Vagina (tissue), 2 donors: ENCODE measurements at regions not wholly inside any gene's neighbourhood (a gene's known extent, or its start where the extent isn't known, plus 50 kb on each side); places are given as distances from the start of the nearest gene placed in this dataset.

Experiments used
- DNase-seq, 2 donors: peaks; one replicate each; pipeline ENCODE4 v3.0.0-alpha.2; 2017; ENCODE audit errors: extremely low spot score in 2 of 2
- H3K27ac ChIP-seq: fragments of 200-600 bp; sonication (generic); one replicate; pipeline ENCODE4 v1.5.1; 2019
- H3K27me3 ChIP-seq: fragments of 200-600 bp; sonication (generic); one replicate; pipeline ENCODE4 v1.5.1; 2019
- H3K36me3 ChIP-seq, 2 donors: fragments of 200-600 bp; sonication (generic); one replicate each; pipeline ENCODE4 v1.5.1; 2017 to 2019
- H3K4me1 ChIP-seq: fragments of 200-600 bp; sonication (generic); one replicate; pipeline ENCODE4 v1.5.1; 2019
- H3K4me3 ChIP-seq, 2 donors: fragments of 200-600 bp; sonication (generic); 1 replicate in 1 of 2; 2 replicates in 1 of 2; pipeline ENCODE4 v1.5.1; 2016 to 2019
- H3K9me3 ChIP-seq: fragments of 200-600 bp; sonication (generic); one replicate; pipeline ENCODE4 v1.5.1; 2019
- POLR2A ChIP-seq, 2 donors: fragments of 450-650 bp; IDR thresholded peaks; one replicate each; pipeline ENCODE4 v1.6.1; 2017; ENCODE audit warnings: antibody characterized with exemption in 2 of 2, mild to moderate bottlenecking in 2 of 2, moderate library complexity in 2 of 2
- POLR2AphosphoS5 ChIP-seq, 2 donors: sonication (generic); formaldehyde crosslinking; IDR thresholded peaks; one replicate each; pipeline ENCODE4 v1.9.0; 2017; ENCODE audit warnings: antibody characterized with exemption in 2 of 2, mild to moderate bottlenecking in 2 of 2, low read depth in 1 of 2; ENCODE audit not compliant: insufficient read depth in 1 of 2
- intact Hi-C: fragments of 100-400 bp; cut with DNase I; formaldehyde crosslinking; loops from one replicate; pipeline ENCODE4 v1.15.1; 2023
- TF ChIP-seq, protein P1 (sequence below), 3 experiments: fragments of 450-650 bp in 2 of 3; fragments of 200-600 bp in 1 of 3; sonication (generic) in 1 of 3; IDR thresholded peaks; one replicate each; pipeline ENCODE4 v1.5.1; 2017 to 2019; ENCODE audit warnings: antibody characterized with exemption in 3 of 3, mild to moderate bottlenecking in 2 of 3, moderate library complexity in 2 of 3

DNA sequence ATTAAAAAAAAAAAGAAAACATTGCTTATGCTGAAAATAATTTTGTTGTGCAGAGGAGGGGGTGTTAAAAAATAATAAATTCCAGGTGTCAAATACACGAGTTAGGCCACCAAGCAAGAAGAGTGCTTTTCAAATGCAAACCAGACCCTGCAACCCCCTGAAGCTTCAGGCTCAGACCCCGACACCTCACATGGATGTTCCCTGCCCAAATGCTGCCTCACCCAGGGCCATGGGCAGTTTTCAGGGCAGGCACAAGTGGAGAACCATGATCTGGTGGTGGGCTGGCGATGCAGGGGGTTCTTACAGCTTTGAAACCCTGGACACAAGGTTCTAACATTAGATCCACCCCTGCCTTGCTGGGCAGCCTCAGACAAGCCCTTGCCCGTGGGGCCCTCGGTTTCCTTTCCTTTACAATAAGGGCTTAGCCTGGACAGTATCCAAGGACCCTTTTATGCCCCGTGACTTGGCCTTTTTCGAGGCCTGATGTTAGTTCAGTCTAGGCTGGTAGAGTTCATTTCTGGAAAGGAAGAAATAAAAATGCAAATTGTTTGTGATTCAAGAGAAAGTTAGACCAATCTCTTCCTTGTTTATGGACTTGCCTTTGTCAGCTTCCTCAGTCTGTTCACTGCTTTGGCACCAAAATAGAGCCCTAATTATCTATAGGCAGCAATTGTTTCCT, 168.7 kb downstream of the DDX1 start:
- no peaks in the 10 kb centered on the region for H3K4me1 ChIP-seq
- H3K9me3 ChIP-seq = no peaks in the 10 kb centered on the region
- no peak overlapping the region for H3K4me3 ChIP-seq
- H3K27me3 ChIP-seq = no peaks in the 10 kb centered on the region
- intact Hi-C loops = no loop called here
- H3K27ac ChIP-seq = no peak overlapping the region
- no peaks in the 10 kb centered on the region for H3K36me3 ChIP-seq
- no peak for DNase-seq
- no peak for TF ChIP-seq POLR2A (IDR thresholded peaks at IDR 0.05)
- TF ChIP-seq, protein P1, sequence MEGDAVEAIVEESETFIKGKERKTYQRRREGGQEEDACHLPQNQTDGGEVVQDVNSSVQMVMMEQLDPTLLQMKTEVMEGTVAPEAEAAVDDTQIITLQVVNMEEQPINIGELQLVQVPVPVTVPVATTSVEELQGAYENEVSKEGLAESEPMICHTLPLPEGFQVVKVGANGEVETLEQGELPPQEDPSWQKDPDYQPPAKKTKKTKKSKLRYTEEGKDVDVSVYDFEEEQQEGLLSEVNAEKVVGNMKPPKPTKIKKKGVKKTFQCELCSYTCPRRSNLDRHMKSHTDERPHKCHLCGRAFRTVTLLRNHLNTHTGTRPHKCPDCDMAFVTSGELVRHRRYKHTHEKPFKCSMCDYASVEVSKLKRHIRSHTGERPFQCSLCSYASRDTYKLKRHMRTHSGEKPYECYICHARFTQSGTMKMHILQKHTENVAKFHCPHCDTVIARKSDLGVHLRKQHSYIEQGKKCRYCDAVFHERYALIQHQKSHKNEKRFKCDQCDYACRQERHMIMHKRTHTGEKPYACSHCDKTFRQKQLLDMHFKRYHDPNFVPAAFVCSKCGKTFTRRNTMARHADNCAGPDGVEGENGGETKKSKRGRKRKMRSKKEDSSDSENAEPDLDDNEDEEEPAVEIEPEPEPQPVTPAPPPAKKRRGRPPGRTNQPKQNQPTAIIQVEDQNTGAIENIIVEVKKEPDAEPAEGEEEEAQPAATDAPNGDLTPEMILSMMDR (IDR thresholded peaks at IDR 0.05) = no peak
- no peak for TF ChIP-seq POLR2AphosphoS5 (IDR thresholded peaks at IDR 0.05; ENCODE audit: insufficient read depth in 1 of 2, low read depth in 1 of 2)

- no peak for DNase-seq
- H3K36me3 ChIP-seq = no peaks in the 10 kb centered on the region
- no peaks in the 10 kb centered on the region for H3K27me3 ChIP-seq
- no peak overlapping the region for H3K4me3 ChIP-seq
- TF ChIP-seq, protein P1 (IDR thresholded peaks at IDR 0.05) = no peak
- no peak for TF ChIP-seq POLR2AphosphoS5 (IDR thresholded peaks at IDR 0.05; ENCODE audit: insufficient read depth in 1 of 2, low read depth in 1 of 2)
- TF ChIP-seq POLR2A (IDR thresholded peaks at IDR 0.05) = no peak
- no peak overlapping the region for H3K27ac ChIP-seq
- no peaks in the 10 kb centered on the region for H3K9me3 ChIP-seq
- intact Hi-C loops = no loop called here
- H3K4me1 ChIP-seq = no peaks in the 10 kb centered on the region
These were observed 169.4 kb downstream of the DDX1 start for GRCh38 chr2:15761056-15761455.

GRCh38 chr2:15761910-15762309, 170.2 kb downstream of the DDX1 start:
- Histone ChIP-seq H3K36me3 (no peaks in the 10 kb centered on the region), H3K4me3 (no peak overlapping the region), H3K4me1 (no peaks in the 10 kb centered on the region), H3K9me3 (no peaks in the 10 kb centered on the region), H3K27me3 (no peaks in the 10 kb centered on the region), H3K27ac (no peak overlapping the region)
- intact Hi-C loops = no loop called here
- DNase-seq = no peak
- TF ChIP-seq, protein P1 (IDR thresholded peaks at IDR 0.05) = no peak
- TF ChIP-seq POLR2A (IDR thresholded peaks at IDR 0.05) (no peak), POLR2AphosphoS5 (IDR thresholded peaks at IDR 0.05; ENCODE audit: insufficient read depth in 1 of 2, low read depth in 1 of 2) (no peak)

- no peaks in the 10 kb centered on the region for H3K4me1 ChIP-seq
- TF ChIP-seq POLR2AphosphoS5 (IDR thresholded peaks at IDR 0.05; ENCODE audit: insufficient read depth in 1 of 2, low read depth in 1 of 2) (no peak), POLR2A (IDR thresholded peaks at IDR 0.05) (no peak)
- TF ChIP-seq, protein P1 (IDR thresholded peaks at IDR 0.05) = no peak
- H3K9me3 ChIP-seq = no peaks in the 10 kb centered on the region
- no peak overlapping the region for H3K4me3 ChIP-seq
- DNase-seq = no peak
- intact Hi-C loops = no loop called here
- H3K27ac ChIP-seq = no peak overlapping the region
- no peaks in the 10 kb centered on the region for H3K36me3 ChIP-seq
- no peaks in the 10 kb centered on the region for H3K27me3 ChIP-seq
These were observed 170.8 kb downstream of the DDX1 start for GRCh38 chr2:15762449-15762848.

DNA sequence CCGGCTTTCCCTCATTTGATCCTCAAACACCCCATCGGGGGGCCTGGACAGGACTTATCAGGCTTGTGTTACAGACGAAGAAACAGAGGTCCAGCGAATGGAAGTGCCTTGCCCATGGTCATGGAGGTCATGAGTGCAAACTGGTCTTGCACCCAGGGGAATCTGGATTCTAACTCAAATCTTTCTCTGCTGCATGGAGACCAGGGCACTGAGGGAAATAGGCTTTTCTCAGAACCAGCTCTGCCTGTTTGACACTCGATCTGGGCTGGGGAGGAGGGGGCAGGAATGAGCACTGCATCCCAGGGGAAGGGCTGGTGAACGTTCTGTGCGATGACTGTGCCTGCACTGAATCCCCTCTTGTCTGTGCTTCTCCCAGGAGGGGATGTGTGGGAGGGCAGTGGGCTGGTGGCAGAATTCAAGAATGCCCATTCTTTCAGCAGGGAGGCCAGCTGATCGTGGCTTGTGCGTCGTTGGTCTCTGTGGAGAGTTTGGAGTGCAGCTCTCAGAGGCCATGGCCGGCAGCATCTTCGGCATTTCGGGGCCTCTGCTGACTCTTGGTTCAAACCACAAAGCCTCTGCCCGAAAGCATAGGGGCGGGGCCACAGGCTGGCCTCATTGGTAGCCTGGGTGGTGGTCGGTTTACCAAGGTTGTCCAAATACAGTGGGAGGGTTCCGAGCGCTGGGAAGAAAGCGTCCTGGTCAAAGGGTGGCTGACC, 171.6 kb downstream of the DDX1 start:
- DNase-seq = no peak

More for the DNA sequence above, 171.6 kb downstream of the DDX1 start:
- no peak for TF ChIP-seq POLR2AphosphoS5 (IDR thresholded peaks at IDR 0.05; ENCODE audit: insufficient read depth in 1 of 2, low read depth in 1 of 2)
- TF ChIP-seq POLR2A (IDR thresholded peaks at IDR 0.05) = no peak
- TF ChIP-seq, protein P1 (IDR thresholded peaks at IDR 0.05) = no peak
- intact Hi-C loops = no loop called here
- no peak overlapping the region for H3K27ac ChIP-seq
- no peaks in the 10 kb centered on the region for H3K9me3 ChIP-seq
- no peak overlapping the region for H3K4me3 ChIP-seq
- no peaks in the 10 kb centered on the region for H3K36me3 ChIP-seq
- no peaks in the 10 kb centered on the region for H3K4me1 ChIP-seq
- H3K27me3 ChIP-seq = no peaks in the 10 kb centered on the region
